Liver (tissue), 2 donors: ENCODE measurements at regions not wholly inside any gene's neighbourhood (a gene's known extent, or its start where the extent isn't known, plus 50 kb on each side); places are given as distances from the start of the nearest gene placed in this dataset.

ENCODE experiments used
- MAX ChIP-seq: IDR thresholded peaks from 2 replicates; pipeline ENCODE4 v1.6.1; 2016; ENCODE audit warnings: antibody characterized with exemption
- YY1 ChIP-seq: IDR thresholded peaks from 2 replicates; pipeline ENCODE4 v1.6.1; 2016; ENCODE audit warnings: antibody characterized with exemption, mild to moderate bottlenecking
- TF ChIP-seq, protein P1 (sequence below): fragments of 150-350 bp; IDR thresholded peaks from 2 replicates; pipeline ENCODE4 v1.5.1; 2017; ENCODE audit warnings: improper control_type of control experiment, low read depth, low read length; ENCODE audit not compliant: missing input control
- TF ChIP-seq, protein P2 (sequence below): IDR thresholded peaks from 2 replicates; pipeline ENCODE4 v1.6.1; 2016; ENCODE audit warnings: antibody characterized with exemption, mild to moderate bottlenecking
- donor health status: healthy.

GRCh38 chr16:20136446-20136968 lies 62.8 kb upstream of the GPR139 start:
- TF ChIP-seq, protein P1, sequence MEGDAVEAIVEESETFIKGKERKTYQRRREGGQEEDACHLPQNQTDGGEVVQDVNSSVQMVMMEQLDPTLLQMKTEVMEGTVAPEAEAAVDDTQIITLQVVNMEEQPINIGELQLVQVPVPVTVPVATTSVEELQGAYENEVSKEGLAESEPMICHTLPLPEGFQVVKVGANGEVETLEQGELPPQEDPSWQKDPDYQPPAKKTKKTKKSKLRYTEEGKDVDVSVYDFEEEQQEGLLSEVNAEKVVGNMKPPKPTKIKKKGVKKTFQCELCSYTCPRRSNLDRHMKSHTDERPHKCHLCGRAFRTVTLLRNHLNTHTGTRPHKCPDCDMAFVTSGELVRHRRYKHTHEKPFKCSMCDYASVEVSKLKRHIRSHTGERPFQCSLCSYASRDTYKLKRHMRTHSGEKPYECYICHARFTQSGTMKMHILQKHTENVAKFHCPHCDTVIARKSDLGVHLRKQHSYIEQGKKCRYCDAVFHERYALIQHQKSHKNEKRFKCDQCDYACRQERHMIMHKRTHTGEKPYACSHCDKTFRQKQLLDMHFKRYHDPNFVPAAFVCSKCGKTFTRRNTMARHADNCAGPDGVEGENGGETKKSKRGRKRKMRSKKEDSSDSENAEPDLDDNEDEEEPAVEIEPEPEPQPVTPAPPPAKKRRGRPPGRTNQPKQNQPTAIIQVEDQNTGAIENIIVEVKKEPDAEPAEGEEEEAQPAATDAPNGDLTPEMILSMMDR, result no peak
- TF ChIP-seq, protein P2, sequence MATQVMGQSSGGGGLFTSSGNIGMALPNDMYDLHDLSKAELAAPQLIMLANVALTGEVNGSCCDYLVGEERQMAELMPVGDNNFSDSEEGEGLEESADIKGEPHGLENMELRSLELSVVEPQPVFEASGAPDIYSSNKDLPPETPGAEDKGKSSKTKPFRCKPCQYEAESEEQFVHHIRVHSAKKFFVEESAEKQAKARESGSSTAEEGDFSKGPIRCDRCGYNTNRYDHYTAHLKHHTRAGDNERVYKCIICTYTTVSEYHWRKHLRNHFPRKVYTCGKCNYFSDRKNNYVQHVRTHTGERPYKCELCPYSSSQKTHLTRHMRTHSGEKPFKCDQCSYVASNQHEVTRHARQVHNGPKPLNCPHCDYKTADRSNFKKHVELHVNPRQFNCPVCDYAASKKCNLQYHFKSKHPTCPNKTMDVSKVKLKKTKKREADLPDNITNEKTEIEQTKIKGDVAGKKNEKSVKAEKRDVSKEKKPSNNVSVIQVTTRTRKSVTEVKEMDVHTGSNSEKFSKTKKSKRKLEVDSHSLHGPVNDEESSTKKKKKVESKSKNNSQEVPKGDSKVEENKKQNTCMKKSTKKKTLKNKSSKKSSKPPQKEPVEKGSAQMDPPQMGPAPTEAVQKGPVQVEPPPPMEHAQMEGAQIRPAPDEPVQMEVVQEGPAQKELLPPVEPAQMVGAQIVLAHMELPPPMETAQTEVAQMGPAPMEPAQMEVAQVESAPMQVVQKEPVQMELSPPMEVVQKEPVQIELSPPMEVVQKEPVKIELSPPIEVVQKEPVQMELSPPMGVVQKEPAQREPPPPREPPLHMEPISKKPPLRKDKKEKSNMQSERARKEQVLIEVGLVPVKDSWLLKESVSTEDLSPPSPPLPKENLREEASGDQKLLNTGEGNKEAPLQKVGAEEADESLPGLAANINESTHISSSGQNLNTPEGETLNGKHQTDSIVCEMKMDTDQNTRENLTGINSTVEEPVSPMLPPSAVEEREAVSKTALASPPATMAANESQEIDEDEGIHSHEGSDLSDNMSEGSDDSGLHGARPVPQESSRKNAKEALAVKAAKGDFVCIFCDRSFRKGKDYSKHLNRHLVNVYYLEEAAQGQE, result no peak
- TF ChIP-seq MAX (no peak), YY1 (no peak)
